NCI-H128 (cell line): ENCODE measurements at regions not wholly inside any gene's neighbourhood (a gene's known extent, or its start where the extent isn't known, plus 50 kb on each side); places are given as distances from the start of the nearest gene placed in this dataset.

Experiments used
- DNase-seq: peaks from one replicate; lab custom pipeline; 2025; ENCODE audit not compliant: unreplicated experiment; lab: John Stamatoyannopoulos, UW

DNA sequence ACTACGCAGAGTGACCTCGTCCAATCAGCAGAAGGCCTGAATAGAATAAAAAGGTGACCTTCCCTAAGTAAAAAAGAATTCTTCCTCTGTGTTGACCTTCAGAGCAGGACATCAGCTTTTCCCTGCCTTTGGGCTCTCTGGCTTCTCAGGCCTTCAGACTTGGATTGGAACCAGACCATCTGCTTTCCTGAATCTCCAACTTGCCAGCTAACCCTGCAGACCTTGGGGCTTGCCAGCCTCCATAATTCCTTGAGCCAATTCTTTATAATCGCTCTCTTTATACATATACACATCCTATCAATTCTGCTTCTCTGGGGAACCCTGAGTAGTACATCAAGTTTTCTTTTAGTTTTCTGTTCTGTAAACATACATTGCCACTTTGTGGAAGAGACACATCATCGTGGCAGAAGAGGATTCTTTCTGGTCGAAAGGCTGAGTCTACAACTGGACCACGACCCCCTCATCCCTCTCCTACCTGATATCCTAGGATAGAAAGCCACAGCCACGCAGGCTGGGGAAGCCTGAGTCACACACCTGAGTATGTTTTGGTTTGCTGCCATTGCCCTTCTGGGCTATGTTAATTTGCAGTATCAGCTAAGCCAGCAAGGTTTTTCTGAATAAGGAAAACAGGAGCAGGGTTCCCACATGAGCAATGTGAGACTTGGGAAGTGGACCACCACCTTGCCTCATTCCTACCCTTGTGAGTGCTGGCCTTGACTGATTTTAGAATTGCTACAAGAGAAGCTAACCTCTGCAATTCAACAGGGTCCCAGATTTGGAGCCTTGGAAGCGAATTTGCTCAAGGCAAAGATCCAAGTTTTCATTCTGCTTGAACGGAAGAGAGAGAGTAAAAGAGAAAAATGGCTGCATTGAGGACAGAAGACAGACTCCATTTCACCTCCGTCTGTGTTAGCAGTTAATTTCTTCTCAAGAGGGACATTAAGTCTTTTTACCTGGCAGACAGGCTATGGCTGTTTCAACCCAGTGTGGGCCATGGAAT is 445.2 kb upstream of the FZD8 start:
- no peak for DNase-seq

DNA sequence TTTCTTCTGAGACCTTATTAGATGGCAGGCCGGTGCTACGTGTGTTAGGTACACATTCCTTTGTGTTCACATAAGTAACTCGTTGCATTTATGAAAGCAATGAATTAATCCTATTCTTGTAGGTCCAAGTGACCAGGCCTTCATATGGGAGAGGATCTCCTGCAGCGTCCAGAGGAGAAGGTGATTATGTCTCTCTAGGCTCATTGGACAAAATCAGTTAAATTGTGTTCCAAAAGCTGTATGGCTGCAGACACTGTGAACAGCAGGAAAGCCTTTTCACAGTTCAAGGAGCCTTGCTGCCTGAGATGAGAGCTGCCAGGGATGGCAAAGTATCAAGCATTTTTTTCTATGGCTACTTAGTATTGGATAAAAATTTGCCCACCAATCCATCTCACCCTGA is 433.1 kb upstream of the FZD8 start:
- DNase-seq, result no peak

DNA sequence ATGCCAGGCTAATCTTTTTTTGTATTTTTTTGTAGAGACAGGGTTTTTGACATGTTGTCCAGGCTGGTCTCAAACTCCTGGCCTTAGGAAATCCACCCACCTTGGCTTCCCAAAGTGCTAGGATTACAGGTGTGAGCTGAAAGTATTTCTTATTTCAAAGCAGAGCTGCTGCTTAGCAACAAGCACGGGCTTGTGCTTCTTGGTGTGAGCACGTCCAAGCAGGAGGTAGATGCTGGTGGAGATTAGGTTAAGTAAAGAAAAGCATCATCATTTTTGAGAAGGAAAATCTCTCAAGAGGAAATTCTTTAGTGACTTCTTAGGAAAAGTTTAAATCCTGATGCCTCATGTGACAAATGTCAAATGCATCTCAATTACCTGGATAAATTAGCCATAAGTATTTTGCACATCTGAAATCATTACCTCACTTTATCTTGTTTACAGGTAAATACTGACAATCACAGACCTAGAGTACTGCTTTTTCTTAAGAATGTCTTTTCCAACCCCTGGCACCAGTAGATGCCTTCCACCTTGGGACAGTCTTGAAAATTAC is 431.8 kb upstream of the FZD8 start:
- no peak for DNase-seq

DNA sequence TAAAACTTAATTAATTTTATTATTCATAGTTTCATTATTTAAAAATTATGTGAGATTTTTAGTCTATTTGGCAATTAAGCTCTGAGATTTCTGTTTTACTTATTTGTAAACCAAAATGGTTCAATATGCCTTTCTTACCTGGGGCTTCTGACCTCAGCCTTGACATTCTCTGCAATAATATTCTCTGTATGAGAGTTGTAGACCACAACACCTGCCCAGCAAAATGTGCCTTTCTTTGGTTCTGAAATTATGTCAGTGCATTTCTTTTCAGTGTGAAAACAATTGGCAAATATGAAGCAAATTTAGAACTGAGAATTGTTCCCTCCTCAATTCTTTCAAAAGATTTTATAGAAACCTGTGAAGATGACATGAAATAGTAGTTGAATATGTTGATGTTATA is 426.4 kb upstream of the FZD8 start:
- DNase-seq, result no peak

DNA sequence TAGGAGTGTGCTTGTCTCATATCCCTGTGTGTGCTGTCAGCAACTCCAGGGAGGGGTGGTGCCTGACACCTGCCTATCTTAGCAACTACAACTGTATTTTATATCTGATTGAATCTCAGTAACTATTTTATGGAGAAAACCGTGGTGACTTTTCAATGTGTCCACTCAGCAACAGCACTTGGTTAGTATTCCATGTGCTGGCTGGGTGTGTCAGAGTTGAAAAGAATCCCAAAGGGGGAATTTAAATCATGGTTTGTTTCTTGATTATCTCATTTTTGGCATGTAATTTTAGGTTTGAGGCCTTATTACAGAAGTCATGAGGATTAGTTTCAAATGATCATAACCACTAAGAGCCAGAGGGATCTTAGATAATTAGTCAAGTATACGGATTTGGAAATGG is 425.7 kb upstream of the FZD8 start:
- no peak for DNase-seq

DNA sequence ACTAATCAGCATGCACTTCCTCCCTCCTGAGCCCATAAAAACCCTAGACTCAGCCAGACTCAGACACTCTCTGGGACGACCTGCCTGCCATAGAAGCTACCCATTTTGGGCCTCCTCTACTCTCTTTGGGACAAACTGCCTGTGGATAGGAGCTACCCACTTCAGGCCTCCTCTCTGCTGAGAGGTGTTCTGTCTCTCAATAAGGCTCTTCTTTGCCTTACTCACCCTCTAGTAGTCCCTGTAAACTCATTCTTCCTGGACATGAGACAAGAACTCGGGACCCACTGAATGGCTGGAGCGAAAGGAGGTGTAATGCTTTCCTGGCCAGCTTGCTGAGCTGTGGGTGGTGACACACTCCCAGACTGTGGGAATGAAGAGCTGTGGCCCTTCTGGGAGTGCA is 424.8 kb upstream of the FZD8 start:
- no peak for DNase-seq

DNA sequence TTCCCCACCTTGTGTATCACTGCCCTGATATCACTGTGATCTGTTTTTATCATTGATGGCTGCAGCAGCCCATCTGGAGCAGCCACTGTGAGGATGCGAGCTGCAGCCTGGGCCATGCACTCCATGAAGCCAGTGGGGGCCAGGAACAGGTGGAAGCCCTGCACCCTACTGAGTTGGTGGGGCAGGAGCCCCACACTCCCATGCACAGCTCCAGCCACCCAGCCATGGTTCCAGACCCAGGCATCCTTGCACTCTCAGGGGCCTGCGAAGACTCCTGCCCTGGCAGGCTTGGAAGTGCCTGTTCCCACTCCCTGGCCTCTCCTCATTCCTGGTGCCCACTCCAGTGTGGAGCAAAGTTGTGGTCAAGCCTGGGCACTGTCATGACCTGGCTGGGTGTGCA is 424.0 kb upstream of the FZD8 start:
- DNase-seq, result no peak

DNA sequence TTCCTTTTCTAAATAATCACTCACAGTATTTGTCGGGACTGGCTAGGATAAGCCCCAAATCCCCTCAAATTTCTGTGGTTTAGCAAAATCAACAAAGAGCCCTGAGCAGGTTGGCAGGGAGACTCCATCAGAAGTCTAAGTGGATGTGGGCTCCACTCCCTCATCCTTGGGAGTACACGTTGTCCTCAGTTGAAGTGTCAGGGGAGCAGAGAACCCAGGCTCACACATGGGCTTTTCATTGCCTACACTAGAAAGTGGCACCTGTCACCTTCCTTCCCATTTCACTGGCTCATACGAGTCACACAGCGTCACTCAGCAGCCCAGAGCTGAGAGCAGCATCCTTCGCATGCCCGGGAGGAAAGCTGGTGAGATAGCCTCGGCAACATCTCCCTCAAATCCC is 421.3 kb upstream of the FZD8 start:
- no peak for DNase-seq

DNA sequence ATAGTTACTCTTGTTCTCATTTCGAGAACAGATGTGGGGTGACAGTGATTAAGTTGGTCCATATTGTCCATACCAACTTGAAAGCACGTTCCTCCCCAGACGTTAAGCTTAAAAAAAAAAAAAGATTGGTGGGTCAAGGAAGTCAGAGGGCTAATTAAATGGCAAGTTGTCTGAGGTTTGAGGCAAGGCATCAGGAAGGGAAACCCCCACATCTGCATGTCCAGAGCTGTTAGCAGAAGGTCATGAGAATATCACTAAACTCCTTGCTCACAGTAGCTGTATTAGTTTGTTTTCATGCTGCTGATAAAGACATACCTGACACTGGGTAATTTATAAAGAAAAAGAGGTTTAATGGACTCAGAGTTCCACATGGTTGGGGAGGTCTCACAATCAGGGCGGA is 415.6 kb upstream of the FZD8 start:
- no peak for DNase-seq

DNA sequence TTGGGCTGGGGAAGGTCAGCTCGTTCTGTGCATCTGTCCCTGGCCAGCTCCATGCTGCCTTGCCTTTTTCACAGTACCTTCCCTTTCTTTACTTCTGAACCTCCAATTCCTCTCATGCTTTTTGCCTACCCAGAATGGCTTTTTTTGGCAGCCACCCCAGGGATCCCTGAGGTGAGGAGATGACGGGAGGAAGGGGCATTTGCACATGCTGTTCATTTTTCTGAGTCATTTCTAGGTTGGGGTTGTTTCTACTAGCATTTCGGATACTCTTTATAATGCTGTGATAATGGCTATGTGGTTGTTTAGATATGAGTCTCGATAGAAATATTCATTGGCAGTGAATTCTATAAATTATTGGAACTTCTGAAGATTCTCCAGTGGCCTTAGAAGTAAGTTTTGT is 415.1 kb upstream of the FZD8 start:
- DNase-seq, result no peak

DNA sequence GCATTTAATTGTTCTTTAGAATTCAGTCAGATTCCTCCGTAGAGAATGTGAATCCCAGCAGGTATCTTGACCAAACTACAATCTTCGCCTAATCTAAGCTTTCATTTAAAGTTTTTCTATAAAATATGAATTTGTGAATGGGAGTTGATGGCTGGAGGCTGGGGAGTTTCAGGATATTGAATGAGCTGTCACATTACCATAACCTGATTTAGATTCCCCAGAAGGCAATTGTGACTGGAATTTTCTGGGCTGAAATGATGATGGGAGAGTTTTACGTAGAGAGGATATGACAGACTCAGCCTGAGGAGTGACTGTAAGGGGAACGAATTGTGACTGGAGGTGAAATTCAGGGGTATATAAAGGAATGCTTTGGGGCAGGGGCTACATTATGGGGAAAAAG is 411.7 kb upstream of the FZD8 start:
- DNase-seq, result no peak

DNA sequence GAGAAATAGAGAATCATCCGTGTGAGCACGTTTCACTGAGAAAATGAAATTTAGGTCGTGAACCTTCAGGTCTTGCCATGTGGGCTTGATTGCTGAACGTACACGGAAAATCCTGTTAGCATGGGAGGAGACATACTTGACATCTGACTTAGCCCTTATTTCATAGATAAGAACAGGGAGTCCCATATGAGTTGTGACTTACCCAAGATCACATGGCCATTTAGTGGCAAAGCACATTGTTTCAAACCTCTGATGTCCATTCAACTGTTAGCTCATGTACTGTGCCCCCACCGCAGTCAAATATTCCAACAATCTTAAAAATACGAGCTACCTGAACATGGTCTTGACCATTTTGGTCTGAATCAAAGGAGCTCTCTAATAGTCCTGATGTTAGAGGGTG is 411.2 kb upstream of the FZD8 start:
- DNase-seq, result no peak

DNA sequence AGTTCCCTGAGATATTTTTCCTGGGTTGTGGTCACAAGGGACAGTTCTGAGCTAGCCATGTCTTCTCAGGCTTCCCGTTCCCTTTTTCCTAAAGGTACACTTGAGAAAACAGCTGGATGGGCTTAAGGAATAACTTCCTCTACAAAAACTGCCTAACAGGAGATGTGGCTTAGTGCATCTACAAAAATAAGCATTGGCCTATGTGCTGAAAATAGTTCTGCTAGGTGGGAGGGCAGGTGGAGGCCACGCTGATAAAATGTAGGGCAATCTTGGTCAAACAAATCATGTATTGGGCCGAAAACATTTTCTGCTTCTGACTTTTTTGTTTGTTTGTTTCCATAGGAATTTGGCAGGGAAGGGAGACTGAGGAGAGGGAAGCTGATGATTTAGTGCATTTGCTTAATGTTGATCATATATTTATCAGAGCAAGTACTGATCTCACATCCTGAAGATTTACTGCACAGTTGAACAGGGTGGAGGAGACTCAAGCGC is 409.4 kb upstream of the FZD8 start:
- DNase-seq, result no peak

DNA sequence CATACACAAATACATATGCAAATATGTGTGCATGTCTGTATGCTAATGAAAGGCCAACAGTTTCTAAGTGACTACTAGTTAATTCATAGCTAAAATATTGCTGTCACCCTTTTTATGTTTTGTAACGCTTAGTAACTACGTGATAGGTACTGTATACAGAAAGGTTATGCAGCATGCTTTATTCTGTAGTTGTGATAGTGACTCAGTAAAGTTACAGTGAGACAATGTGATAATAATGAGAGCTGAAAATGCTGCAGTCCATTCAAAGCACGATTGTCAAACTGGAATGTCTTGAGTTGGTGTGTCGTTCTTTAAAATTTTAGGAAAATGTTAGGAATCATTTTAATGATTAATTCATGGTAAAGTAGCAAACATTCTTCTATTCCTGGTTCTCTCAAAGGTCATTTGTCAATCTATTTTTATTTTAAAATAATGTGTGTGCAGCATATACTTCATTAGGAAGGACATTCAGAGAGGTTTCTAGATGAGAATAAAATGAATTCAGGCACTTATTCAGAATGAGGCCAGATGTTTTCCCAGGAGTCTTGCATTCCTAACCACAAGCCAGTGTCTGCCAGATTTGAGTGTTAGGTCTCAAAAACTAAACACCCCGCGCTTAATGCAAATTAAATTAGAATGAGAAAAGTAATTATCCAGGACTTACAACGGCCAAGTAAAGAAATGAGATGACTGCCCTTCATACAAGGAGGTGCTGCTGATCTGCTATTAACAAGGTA is 408.8 kb upstream of the FZD8 start:
- no peak for DNase-seq

DNA sequence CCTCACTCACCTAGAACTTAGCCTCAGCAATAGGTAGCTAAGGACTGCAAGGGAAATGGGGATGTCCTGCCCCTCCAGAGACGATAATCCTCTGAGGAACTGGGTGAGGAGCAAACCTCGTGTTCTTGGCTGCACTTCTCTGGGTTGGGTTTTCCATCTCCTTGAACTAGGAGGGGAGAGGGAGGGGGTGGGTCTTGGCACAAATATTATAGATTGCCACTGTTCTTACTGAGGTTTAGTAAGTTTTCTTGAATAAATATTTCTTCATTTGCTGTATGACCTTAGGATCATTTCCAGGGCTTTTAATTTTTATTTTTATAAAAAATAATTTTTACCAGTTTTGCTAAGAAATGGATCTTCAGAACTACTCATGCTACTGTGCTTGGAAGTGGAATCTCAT is 406.7 kb upstream of the FZD8 start:
- no peak for DNase-seq

DNA sequence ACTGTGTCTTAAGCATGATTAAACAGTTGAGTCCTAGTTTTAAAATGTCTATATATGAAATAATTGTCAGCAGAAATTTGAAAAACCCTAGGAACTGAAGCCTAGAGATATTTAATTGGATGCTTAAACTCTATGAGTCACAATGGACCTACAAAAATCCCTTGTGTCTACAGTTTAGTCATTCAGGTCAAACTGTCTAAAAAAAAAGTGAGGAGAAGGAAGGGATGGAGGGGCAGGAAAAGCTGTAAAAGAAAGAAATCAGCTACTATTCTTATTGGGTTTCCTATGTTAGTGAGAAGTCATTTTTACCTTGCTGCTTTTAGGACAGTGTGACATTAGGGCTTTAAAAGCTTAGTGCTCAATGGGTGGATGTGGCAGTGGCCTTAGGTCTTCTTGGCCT is 406.1 kb upstream of the FZD8 start:
- DNase-seq, result no peak

DNA sequence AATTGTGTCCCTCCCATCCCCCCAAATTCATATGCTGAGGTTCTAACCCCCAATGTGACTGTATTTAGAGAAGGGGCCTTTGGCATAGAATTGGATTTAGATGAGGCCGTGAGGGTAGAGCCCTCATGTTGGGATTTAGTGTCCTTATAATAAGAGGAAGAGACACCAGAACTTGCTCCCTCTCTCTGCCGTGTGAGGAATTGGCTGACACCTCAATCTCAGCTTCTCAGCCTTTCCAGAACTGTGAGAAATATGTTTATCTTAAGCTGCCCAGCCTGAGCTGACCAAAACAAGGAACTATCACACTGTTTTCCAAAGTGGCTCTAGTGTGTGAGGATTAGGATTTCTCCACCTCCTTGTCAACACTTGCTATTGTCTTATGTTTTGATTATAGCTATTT is 400.0 kb upstream of the FZD8 start:
- DNase-seq, result no peak

DNA sequence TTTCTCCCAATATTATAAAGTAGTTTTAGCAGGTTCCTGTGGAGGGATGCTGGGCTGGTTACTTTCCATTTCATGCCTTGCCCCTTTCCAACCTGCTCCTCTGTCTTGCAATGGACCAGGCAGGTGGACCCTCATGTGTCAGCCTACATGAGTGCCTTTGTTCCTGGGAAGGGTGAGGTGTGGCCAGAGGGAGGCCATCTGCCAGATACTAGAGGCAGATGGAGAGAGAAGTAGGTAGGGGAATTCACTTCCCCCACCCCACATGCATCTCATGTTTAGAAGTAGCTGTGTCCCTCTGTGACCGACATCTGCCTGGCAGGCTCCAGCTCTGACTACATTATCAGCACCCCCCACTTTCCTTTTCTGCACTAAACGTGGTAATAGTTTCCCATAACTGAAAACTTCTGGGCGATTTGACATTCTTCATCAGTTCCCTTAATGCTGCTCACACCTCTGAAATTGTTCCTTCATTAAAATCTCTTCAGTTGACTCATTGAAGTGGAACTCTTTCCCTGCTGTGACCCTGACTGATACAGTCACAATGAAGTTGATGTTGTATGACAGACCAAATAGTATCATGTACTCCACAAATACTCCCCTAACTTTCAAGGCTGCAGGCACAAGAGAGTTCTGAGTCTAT is 396.3 kb upstream of the FZD8 start:
- no peak for DNase-seq

DNA sequence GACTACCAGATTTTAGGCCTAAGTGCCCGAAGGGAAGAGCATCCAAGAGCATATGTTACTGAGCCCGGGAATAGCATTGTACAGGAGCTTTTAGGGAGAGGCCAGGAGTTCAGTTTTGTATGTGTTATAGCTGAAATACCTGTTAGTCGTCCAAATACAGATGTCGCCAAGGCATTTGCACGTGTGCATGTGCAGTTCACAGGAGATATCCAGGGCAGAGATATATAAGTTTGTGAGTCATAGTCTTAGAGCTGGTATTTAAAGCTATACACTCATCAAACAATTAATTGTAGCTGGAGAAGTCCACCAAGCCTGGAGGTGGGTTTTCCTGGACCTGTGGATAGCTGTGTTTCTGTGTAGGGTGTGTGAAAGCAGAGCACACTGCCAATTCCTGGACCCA is 394.0 kb upstream of the FZD8 start:
- no peak for DNase-seq

DNA sequence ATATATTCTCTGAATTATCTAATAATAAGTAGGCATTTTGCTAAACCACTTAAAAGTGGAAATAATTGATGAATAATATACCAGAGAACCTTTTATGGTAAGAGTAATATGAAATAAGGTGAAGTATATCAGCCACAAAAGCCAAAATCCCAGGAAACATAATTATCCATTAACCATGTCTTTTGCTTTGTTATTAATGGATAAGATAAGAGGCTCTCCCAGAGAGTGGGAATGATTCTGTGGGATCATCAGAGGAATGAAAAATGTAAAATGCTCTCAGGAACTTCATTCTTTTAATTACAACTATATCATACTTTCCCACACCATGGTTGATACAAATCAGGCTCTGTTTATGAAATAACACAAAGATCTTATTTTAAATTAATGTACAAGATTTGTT is 391.7 kb upstream of the FZD8 start:
- DNase-seq, result no peak

DNA sequence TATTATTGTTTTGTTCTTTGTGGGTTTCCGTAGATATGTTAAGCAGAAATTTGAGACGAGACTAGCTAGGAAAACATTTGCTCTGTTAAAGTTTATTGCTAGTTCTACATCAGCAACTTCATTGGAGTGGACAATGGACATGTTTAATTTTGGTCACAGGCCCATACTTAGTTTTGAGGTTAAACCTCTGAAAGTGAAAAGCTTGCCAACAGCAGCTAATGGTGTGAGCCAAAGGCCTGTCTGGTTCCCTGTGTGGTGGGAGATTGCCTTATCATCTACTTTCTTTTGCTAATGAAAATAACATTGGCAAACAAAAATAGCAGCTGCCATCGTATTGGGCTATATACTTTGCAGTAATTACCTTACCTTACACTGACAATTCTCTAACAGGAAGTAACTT is 388.4 kb upstream of the FZD8 start:
- no peak for DNase-seq
